HG03108 (cell line): ENCODE measurements at regions not wholly inside any gene's neighbourhood (a gene's known extent, or its start where the extent isn't known, plus 50 kb on each side); places are given as distances from the start of the nearest gene placed in this dataset.
"Not testable (repeated sequence)": the region's sequence is repeated elsewhere in the genome, so short reads cannot be mapped to it uniquely, and the experiment has no call there.

Experiments used
- ATAC-seq: cut with Tn5 transposase; IDR thresholded peaks from one replicate; pipeline ENCODE4 v1.9.1; 2021; ENCODE audit warnings: moderate library complexity; ENCODE audit not compliant: unreplicated experiment

- ATAC-seq, result no peak
Measured at GRCh38 chr6:1007159-1007558, 304.7 kb upstream of the FOXQ1 start.

- no peak for ATAC-seq
Measured at GRCh38 chr6:1004885-1005630, 306.8 kb upstream of the FOXQ1 start.

GRCh38 chr6:1003394-1004160, 308.3 kb upstream of the FOXQ1 start:
- ATAC-seq, result no peak

- ATAC-seq, result no peak
Measured at GRCh38 chr6:1002989-1003388, 308.9 kb upstream of the FOXQ1 start.

GRCh38 chr6:1001655-1002349, 308.9 kb upstream of the EXOC2 start:
- no peak for ATAC-seq

GRCh38 chr6:999552-999951, 306.6 kb upstream of the EXOC2 start:
- no peak for ATAC-seq

GRCh38 chr6:998551-998950, 305.6 kb upstream of the EXOC2 start:
- ATAC-seq, result no peak

- ATAC-seq, result no peak
Measured at GRCh38 chr6:996271-996852, 303.4 kb upstream of the EXOC2 start.

GRCh38 chr6:991192-991591, 298.3 kb upstream of the EXOC2 start:
- no peak for ATAC-seq

- ATAC-seq, result no peak
Measured at GRCh38 chr6:984031-984430, 291.1 kb upstream of the EXOC2 start.

- no peak for ATAC-seq
Measured at GRCh38 chr6:978937-979685, 286.2 kb upstream of the EXOC2 start.

GRCh38 chr6:977226-977625, 284.3 kb upstream of the EXOC2 start:
- not testable (repeated sequence) for ATAC-seq

- ATAC-seq, result no peak
Measured at GRCh38 chr6:971981-972640, 279.2 kb upstream of the EXOC2 start.

- ATAC-seq, result no peak
Measured at GRCh38 chr6:968791-969190, 275.9 kb upstream of the EXOC2 start.

GRCh38 chr6:967701-968100, 274.8 kb upstream of the EXOC2 start:
- no peak for ATAC-seq

GRCh38 chr6:965343-965742, 272.4 kb upstream of the EXOC2 start:
- ATAC-seq, result no peak

GRCh38 chr6:963456-963855, 270.5 kb upstream of the EXOC2 start:
- no peak for ATAC-seq

- ATAC-seq, result no peak
Measured at GRCh38 chr6:961407-961960, 268.5 kb upstream of the EXOC2 start.

- no peak for ATAC-seq
Measured at GRCh38 chr6:960356-960755, 267.4 kb upstream of the EXOC2 start.

GRCh38 chr6:958488-958887, 265.5 kb upstream of the EXOC2 start:
- no peak for ATAC-seq
